ENCODE measurements at regions not wholly inside any gene's neighbourhood (a gene's known extent, or its start where the extent isn't known, plus 50 kb on each side); places are given as distances from the start of the nearest gene placed in this dataset.

DNA sequence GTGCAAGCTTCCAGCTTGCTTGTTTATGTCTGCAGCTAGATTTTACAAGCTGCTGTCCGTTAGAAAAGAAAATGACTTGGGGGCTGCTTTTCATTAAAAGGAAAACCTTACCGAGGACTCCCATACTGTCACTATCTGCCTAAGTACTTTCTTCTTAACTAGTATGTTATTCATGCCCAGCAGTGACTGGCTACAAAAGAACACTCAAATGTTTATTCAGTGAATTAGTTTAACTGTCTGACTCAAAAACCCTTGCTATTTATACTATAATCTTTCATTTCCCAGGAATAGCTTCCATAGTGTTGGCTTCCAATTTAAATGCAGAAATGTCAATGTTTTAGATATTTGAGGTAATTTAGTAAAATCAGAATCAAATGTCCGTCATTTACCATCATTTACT is 164.9 kb downstream of the DTHD1 start:
- H3K4me3 ChIP-seq (ENCODE audit: control insufficient read depth, low read depth, low read length), result no peak overlapping the region
- no peak for DNase-seq (ENCODE audit: low read depth)
- no peak for TF ChIP-seq CTCF (IDR thresholded peaks at IDR 0.05; ENCODE audit: control insufficient read depth, insufficient read depth, low read depth, low read length, missing control alignments)

GRCh38 chr4:36461344-36461743 is 179.9 kb downstream of the DTHD1 start:
- no peak for DNase-seq (ENCODE audit: low read depth)
- H3K4me3 ChIP-seq (ENCODE audit: control insufficient read depth, low read depth, low read length), result no peak overlapping the region
- no peak for TF ChIP-seq CTCF (IDR thresholded peaks at IDR 0.05; ENCODE audit: control insufficient read depth, insufficient read depth, low read depth, low read length, missing control alignments)

DNA sequence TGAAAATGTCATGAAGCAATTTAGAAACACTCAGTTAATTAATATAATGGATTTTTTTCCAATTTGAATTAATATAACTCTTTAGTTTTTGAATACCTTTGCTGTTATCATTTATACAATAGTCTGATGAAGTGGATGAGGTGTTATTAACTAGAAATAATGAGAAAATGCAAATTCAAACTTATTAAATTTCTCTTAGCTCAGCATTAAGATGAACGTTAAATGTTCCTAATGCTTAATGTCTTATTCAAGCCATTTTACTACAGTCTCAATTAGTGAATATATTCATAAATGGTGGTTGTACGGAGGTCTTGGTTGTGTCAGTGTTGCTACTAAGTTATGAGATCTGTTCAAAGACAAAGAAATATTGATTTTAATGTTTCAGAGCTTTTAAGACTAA is 186.3 kb downstream of the DTHD1 start:
- H3K4me3 ChIP-seq (ENCODE audit: control insufficient read depth, low read depth, low read length), result no peak overlapping the region
- TF ChIP-seq CTCF (IDR thresholded peaks at IDR 0.05; ENCODE audit: control insufficient read depth, insufficient read depth, low read depth, low read length, missing control alignments), result no peak
- no peak for DNase-seq (ENCODE audit: low read depth)

- H3K4me3 ChIP-seq (ENCODE audit: control insufficient read depth, low read depth, low read length), result no peak overlapping the region
- no peak for TF ChIP-seq CTCF (IDR thresholded peaks at IDR 0.05; ENCODE audit: control insufficient read depth, insufficient read depth, low read depth, low read length, missing control alignments)
- DNase-seq (ENCODE audit: low read depth), result no peak
Observed at GRCh38 chr4:36471903-36472302, 190.5 kb downstream of the DTHD1 start.

DNA sequence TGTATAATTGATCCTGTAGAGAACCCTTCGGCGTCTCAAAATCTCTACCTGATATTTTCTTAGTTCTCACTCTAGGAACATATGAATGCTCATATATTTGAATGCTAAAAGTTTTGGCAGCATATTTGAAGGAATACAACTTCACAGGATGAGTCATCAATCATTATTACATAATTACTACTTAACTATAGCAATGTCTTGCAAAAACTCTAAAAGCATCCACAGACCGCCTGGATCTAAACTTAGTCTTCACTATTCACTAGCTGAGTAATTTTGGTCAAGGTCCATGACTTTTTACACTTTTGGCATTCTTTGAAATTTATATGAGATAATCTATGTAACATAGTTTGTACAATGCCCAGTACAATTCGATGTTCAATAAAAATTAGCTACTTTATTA is 194.7 kb downstream of the DTHD1 start:
- TF ChIP-seq CTCF (IDR thresholded peaks at IDR 0.05; ENCODE audit: control insufficient read depth, insufficient read depth, low read depth, low read length, missing control alignments), result no peak
- no peak overlapping the region for H3K4me3 ChIP-seq (ENCODE audit: control insufficient read depth, low read depth, low read length)
- DNase-seq (ENCODE audit: low read depth), result no peak

DNA sequence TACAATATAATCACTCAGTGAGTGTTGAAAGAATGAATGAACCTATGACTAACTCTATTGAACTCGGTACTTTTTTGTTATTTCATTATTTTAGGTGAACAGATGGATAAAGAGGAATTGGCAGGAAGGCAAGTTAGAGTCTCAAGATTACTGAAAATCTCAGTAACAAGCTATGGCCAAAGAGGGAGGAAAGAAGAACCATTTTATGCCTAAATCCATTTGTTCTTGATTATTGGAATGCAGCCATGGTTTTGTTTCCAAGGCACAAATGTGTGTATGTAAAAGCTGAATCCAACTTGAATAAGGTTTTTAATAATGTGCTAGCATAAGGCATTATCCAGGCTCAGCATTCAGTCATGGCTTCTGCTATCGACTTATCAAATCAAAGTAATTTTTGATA is 196.4 kb downstream of the DTHD1 start:
- no peak overlapping the region for H3K4me3 ChIP-seq (ENCODE audit: control insufficient read depth, low read depth, low read length)
- DNase-seq (ENCODE audit: low read depth), result no peak
- no peak for TF ChIP-seq CTCF (IDR thresholded peaks at IDR 0.05; ENCODE audit: control insufficient read depth, insufficient read depth, low read depth, low read length, missing control alignments)

- no peak overlapping the region for H3K4me3 ChIP-seq (ENCODE audit: control insufficient read depth, low read depth, low read length)
- no peak for TF ChIP-seq CTCF (IDR thresholded peaks at IDR 0.05; ENCODE audit: control insufficient read depth, insufficient read depth, low read depth, low read length, missing control alignments)
- DNase-seq (ENCODE audit: low read depth), result no peak
Observed at GRCh38 chr4:36485885-36486284, 204.5 kb downstream of the DTHD1 start.
